ENCODE measurements at regions not wholly inside any gene's neighbourhood (a gene's known extent, or its start where the extent isn't known, plus 50 kb on each side); places are given as distances from the start of the nearest gene placed in this dataset.

GRCh38 chr6:142561511-142562265, 259.9 kb downstream of the ADGRG6 start:
- no peak for DNase-seq

- DNase-seq: no peak
Observed at GRCh38 chr6:142562865-142563264, 261.1 kb downstream of the ADGRG6 start.

- peak in 3 of 4 experiments; percentile 3 to 26 (median 21) for DNase-seq
Observed at GRCh38 chr6:142566628-142567396, 265.0 kb downstream of the ADGRG6 start.

- DNase-seq: no peak
Observed at GRCh38 chr6:142567461-142567860, 265.7 kb downstream of the ADGRG6 start.

DNA sequence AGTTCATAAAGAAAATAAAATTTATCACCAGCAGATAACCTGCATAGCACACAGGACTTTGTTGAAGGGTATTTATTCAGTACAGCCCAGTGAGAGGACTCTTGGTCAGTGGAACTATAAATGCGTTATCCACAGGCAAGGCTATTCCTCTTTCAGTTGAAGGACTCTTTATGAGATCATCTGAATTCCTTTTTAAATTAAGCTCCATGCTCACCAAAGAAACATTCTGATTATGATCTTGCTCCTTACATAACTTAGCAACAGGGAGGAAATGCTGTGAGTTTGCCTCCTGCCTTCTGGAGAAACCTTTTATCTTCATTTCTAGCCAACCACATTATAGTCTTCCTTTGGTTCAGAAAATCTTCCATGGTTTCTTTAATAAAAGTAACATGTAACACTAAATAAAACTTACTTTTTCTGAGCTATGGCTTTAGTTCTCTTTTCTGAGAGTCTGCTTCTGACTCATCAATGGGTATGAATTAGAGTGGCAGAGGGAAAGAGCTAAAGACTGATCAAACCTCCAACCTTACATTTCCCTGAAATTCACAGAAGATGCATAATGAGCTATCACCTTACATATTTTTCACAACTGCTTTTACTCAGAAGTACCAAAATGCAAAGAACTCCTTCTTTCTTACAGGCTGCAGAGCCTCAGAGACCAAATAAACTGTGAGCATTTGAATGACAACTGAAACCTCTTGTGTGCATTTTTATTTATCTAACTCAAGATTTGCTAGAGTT, 267.2 kb downstream of the ADGRG6 start:
- no peak for DNase-seq

GRCh38 chr6:142569676-142570075, 267.9 kb downstream of the ADGRG6 start:
- DNase-seq: no peak

GRCh38 chr6:142570221-142570671, 268.4 kb downstream of the ADGRG6 start:
- no peak for DNase-seq

DNA sequence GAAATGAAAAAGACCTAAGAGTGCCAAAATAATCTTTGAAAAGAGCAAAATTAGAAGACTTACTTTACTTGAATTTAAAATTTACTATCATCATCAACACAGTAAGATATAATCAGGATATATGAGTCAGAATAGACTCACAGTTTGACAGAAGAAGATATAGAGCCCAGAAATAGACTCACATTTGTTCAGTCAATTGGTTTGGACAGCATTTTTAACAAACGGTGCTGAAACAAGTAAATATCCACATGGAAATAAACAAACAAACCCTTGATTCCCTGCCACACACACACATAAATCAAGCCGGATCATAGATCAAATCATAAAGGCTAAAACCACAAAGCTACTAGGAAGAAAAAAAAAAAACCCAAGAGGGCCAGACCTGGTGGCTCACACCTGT, 291.1 kb downstream of the ADGRG6 start:
- DNase-seq: no peak

GRCh38 chr6:142597836-142598235, 296.0 kb downstream of the ADGRG6 start:
- no peak for DNase-seq

DNA sequence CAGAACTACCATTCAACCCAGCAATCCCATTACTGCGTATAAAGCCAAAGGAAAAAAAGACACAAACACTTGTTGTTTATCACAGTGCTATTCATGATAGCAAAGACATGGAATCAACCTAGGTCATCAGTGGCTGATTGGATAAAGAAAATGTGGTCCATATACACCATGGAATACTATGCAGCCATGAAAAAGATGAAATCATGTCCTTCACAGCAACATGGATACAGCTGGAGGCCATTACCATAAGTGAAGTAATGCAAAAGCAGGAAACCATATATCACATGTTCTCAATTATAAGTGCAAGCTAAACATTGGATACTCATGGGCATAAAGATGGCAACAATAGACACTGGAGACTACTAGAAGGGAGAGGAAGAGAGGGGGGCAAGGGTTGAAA, 299.6 kb downstream of the ADGRG6 start:
- DNase-seq: no peak

GRCh38 chr6:142602972-142603371, 301.2 kb downstream of the ADGRG6 start:
- DNase-seq: no peak

DNA sequence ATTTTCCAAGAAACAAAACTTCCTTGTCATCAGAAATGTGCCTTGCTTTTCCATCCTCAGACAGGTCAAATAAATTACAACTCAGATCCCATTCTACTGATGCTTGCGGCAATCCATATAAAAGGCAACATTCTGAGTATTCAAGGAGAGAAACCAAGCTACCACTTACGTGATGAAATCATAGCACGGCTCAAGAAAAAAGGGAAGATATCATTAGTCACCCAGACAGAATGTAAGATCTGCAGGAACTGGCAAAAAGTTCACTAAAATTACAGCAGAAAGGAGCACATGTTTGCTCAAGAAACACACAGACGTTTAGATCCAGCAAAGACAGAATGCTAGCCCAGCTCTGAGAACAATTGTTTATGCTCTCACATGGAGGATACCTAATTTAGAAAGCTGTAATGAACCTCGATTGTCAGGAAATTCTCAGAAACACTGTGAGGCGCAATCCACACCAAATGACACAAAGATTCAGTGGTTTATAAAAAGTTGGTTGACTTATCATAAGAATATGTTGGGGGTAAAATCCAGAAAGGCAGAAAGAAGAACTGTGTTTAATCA, 304.2 kb downstream of the ADGRG6 start:
- no peak for DNase-seq

- DNase-seq: no peak
Observed at GRCh38 chr6:142612956-142613355, 311.1 kb downstream of the ADGRG6 start.

DNA sequence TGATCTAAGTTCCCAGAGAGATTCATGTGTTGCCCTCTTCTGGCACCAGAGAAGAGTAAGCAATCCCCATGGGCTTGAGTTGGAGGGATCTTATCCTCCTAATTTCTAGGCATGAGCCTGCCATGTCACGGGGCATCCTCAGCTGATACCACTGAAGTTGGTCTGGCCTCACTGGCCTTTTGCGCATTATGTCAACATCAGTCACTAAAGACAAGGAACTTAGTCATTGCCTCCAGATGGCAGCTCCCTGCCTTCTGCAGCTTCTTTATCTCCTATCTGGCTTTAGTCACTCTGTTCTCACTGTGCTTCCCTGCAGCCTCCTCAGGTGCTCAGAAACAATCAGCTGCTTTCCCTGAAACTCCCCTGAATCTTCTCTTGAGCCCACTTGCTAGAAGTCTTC, 312.2 kb downstream of the ADGRG6 start:
- DNase-seq: no peak

DNA sequence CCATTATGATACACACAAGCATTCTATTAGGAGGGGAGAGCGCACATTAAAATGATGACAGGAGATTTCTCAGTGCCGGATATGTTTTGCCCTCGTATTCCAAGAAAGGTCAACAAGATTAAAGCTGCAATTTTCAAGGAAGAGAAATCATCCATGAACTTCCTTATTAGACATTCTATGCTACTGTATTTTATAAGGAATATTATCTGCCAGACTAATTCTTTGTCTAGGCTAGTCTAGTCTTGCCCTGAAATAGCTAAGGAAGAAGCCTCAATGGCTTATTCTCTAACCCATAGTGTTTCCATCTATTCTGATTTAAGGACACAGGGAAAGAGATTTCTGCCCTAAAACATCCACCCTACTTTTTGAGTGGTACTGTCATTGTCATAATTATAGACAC, 315.4 kb downstream of the ADGRG6 start:
- no peak for DNase-seq

GRCh38 chr6:142621822-142622221, 320.0 kb downstream of the ADGRG6 start:
- no peak for DNase-seq

DNA sequence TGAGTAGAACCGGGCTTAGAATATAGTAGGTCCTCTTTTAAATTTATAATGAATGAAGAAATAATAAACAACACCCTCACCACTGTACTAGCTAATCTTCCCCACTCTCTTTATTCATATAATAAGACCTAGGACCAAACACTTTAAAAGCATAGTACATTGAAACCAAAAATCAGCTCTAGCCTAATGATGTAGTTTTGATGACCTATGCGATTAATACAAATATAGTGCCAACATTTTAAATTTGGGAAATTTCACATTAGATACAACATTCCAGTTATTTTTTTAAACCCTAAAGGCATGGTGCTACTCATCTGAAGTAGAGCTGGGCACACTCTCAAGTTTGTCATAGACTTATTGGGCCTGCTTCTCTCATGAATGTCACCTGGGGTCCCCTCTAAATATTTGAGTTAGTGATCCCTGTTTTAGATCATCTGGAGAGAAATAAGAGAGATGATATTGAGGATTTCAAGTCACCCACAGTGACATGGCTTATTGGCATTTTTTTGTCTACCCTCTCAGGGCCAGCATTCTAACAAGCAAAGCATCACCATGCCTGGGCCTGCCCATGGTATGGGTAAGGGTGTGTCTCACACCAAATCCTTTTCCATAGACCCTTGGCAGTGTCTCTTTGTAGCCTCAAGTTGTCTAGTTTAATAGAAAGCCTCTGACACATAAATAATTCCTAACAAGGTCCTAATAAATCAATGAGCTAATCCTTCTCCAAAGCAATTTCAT, 319.8 kb downstream of the HIVEP2 start:
- no peak for DNase-seq

DNA sequence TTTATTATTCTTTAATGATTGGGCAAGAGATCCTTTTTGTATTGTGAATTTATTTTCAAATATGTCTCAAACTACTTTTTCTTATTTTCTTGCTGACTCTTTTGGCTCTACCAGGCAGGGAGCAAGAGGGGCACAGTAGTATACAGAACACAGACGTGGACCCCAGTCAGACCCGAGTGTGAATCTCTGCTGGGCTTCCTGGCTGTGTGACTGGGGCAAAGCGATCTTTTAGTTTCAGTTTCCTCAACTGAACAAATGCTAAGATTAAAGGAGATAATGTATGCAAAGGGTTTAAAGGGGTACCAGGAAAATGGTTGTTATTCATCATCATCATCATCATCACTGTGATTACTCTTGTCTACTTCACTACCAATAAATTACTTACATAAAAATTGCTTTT, 317.5 kb downstream of the HIVEP2 start:
- DNase-seq: no peak

- DNase-seq: no peak
Observed at GRCh38 chr6:142631517-142632385, 313.2 kb downstream of the HIVEP2 start.

GRCh38 chr6:142633317-142633716, 311.7 kb downstream of the HIVEP2 start:
- DNase-seq: no peak

- DNase-seq: no peak
Observed at GRCh38 chr6:142635130-142635529, 309.8 kb downstream of the HIVEP2 start.
